GM13976 (cell line): ENCODE measurements at regions not wholly inside any gene's neighbourhood (a gene's known extent, or its start where the extent isn't known, plus 50 kb on each side); places are given as distances from the start of the nearest gene placed in this dataset.

Source experiments
- DNase-seq: peaks from one replicate; pipeline ENCODE4 v3.0.0; 2012; ENCODE audit warnings: low spot score
- CTCF ChIP-seq: IDR thresholded peaks from 2 replicates; pipeline ENCODE4 v1.5.1; 2012; ENCODE audit warnings: borderline replicate concordance, mild to moderate bottlenecking; ENCODE audit not compliant: insufficient read depth; ENCODE audit errors: extremely low read depth, missing control alignments, control extremely low read depth
- in situ Hi-C: fragments of 300-500 bp; cut with MboI; formaldehyde crosslinking; loops from one replicate; pipeline ENCODE4 v1.12.0; 2022; ENCODE audit warnings: low sequenced_read_pairs, mixed read lengths, inconsistent platforms; ENCODE audit not compliant: unreplicated experiment

- in situ Hi-C loops: no loop called here
- DNase-seq: no peak
- TF ChIP-seq CTCF: no peak
Observed at GRCh38 chr1:162918151-162918754, 57.3 kb upstream of the CCDC190 start.

GRCh38 chr1:162916821-162917613 lies 56.0 kb upstream of the CCDC190 start:
- in situ Hi-C loops: no loop called here
- no peak for TF ChIP-seq CTCF
- no peak for DNase-seq

- in situ Hi-C loops: no loop called here
- TF ChIP-seq CTCF: no peak
- DNase-seq: no peak
Observed at GRCh38 chr1:162916407-162916806, 55.4 kb upstream of the CCDC190 start.

GRCh38 chr1:162914601-162915000 lies 53.6 kb upstream of the CCDC190 start:
- DNase-seq: no peak
- no peak for TF ChIP-seq CTCF
- in situ Hi-C loops: no loop called here

- DNase-seq: no peak
- in situ Hi-C loops: no loop called here
- TF ChIP-seq CTCF: no peak
Observed at GRCh38 chr1:162913345-162913744, 52.4 kb upstream of the CCDC190 start.

GRCh38 chr1:162912061-162912667 lies 51.2 kb upstream of the CCDC190 start:
- no peak for TF ChIP-seq CTCF
- in situ Hi-C loops: no loop called here
- DNase-seq: no peak
